Suprapubic skin (tissue), 4 donors: ENCODE measurements at regions not wholly inside any gene's neighbourhood (a gene's known extent, or its start where the extent isn't known, plus 50 kb on each side); places are given as distances from the start of the nearest gene placed in this dataset.

Source experiments
- CTCF ChIP-seq, 2 donors: fragments of 200-600 bp in 1 of 2; fragments of 450-650 bp in 1 of 2; sonication (generic) in 1 of 2; IDR thresholded peaks; one replicate each; pipeline ENCODE4 v1.5.1; 2016 to 2019; ENCODE audit warnings: antibody characterized with exemption in 2 of 2, mild to moderate bottlenecking in 1 of 2, moderate library complexity in 1 of 2
- EP300 ChIP-seq: sonication (generic); formaldehyde crosslinking; IDR thresholded peaks from one replicate; pipeline ENCODE4 v1.6.1; 2017; ENCODE audit warnings: antibody characterized with exemption
- POLR2A ChIP-seq, 2 donors: fragments of 450-650 bp; IDR thresholded peaks; one replicate each; pipeline ENCODE4 v1.6.1; 2017; ENCODE audit warnings: antibody characterized with exemption in 2 of 2, mild to moderate bottlenecking in 2 of 2, moderate library complexity in 2 of 2
- POLR2AphosphoS5 ChIP-seq, 3 donors: sonication (generic); formaldehyde crosslinking; IDR thresholded peaks; one replicate each; pipeline ENCODE4 v1.6.1; 2017; ENCODE audit warnings: antibody characterized with exemption in 3 of 3

DNA sequence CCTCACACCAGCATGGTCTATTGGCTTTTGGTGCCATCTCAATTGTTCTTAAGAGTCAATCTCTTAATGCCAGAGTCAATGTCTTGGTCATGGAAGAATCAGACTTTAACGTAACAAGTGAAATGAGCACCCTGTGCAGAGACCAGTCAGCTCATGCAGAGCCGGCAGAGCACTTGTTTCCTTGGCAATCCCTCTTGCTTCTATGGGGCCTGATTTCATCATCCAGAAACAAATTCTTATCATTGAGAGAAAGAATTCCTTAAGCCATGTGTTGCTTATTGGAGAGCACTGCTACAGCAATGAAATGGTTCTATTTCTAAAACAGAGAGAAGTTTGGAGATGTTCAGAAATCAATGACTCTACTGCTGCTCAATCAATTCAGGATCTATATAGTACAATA, 212.8 kb downstream of the IPMK start:
- TF ChIP-seq POLR2A (IDR thresholded peaks at IDR 0.05) (no peak), CTCF (IDR thresholded peaks at IDR 0.05) (no peak), POLR2AphosphoS5 (IDR thresholded peaks at IDR 0.05) (no peak), EP300 (no peak)
